Right lobe of liver (tissue), 6 donors: ENCODE measurements at regions not wholly inside any gene's neighbourhood (a gene's known extent, or its start where the extent isn't known, plus 50 kb on each side); places are given as distances from the start of the nearest gene placed in this dataset.
"Not testable (repeated sequence)": the region's sequence is repeated elsewhere in the genome, so short reads cannot be mapped to it uniquely, and the experiment has no call there.

Experiments used
- ATAC-seq, 4 donors: fragments of 200-7000 bp; cut with Tn5 transposase; one replicate each; pipeline ENCODE4 v1.9.1; 2020; ENCODE audit warnings: mild to moderate bottlenecking in 4 of 4, moderate library complexity in 4 of 4
- DNase-seq, 3 donors: peaks; one replicate each; pipeline ENCODE4 v3.0.0-alpha.2; 2020
- H3K27ac ChIP-seq, 3 donors: fragments of 200-600 bp; one replicate each; pipeline ENCODE4 v1.8.0; 2022
- H3K27me3 ChIP-seq, 2 donors: fragments of 200-600 bp; one replicate each; pipeline ENCODE4 v1.8.0; 2022
- H3K36me3 ChIP-seq, 4 donors: fragments of 200-600 bp; sonication (generic) in 1 of 4; one replicate each; pipeline versions ENCODE4 v1.5.1 to v1.8.0; 2017 to 2022; ENCODE audit warnings: control low read depth in 1 of 4
- H3K4me1 ChIP-seq, 4 donors: fragments of 200-600 bp; sonication (generic) in 1 of 4; one replicate each; pipeline versions ENCODE4 v1.5.1 to v1.8.0; 2017 to 2022; ENCODE audit warnings: control low read depth in 1 of 4
- H3K4me3 ChIP-seq, 3 donors: fragments of 200-600 bp; one replicate each; pipeline ENCODE4 v1.8.0; 2022
- H3K9me3 ChIP-seq, 4 donors: fragments of 200-600 bp; sonication (generic) in 1 of 4; one replicate each; pipeline versions ENCODE4 v1.5.1 to v1.8.0; 2017 to 2022; ENCODE audit warnings: control low read depth in 1 of 4
- POLR2A ChIP-seq: fragments of 450-650 bp; IDR thresholded peaks from one replicate; pipeline ENCODE4 v1.6.1; 2017; ENCODE audit warnings: antibody characterized with exemption, mild to moderate bottlenecking
- WGBS: methylation state at CpG from one replicate; pipeline ENCODE4 v1.1.6; 2018; ENCODE audit warnings: low coverage, low lambda C conversion rate; ENCODE audit not compliant: insufficient coverage; ENCODE audit errors: missing lambda C conversion rate; 5-methylcytosine and 5-hydroxymethylcytosine counted together
- intact Hi-C, 2 donors: fragments of 100-400 bp; cut with DNase I; formaldehyde crosslinking; loops; one replicate each; pipeline versions ENCODE4 v1.11.2 to v1.14.1; 2022
- TF ChIP-seq, protein P1 (sequence below), 4 donors: fragments of 200-600 bp in 3 of 4; fragments of 450-650 bp in 1 of 4; IDR thresholded peaks; one replicate each; pipeline versions ENCODE4 v1.5.1 to v1.8.0; 2016 to 2022; ENCODE audit warnings: antibody characterized with exemption in 4 of 4, mild to moderate bottlenecking in 2 of 4
- donor health status: DM: no; HTN: yes; CAD: no.
- donor health status: DM: no; HTN: no; CAD: no.
- donor health status: DM: no; HTN: no; CAD: no.
- donor health status: DM: no; HTN: yes; CAD: no.
- donor health status: DM: no; HTN: yes; CAD: no.

DNA sequence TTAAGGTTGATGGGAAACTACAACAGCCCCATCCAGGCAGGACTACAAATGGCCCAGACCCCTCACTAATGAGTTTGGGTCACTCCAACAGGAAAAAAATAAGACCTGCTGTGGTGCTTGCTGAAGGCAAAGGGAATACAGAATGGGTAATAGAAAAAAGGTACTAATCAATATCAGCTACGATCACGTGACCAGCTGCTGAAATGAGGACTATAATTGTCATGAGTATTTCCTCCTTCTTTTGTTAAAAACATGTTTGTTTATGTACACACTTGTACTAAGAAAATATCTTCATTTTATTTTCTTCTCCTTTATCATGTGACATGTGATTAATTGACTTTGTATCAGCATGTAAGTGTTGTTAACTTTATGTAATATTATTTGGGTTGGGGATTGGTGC lies 199.9 kb downstream of the GJA1 start:
- TF ChIP-seq, protein P1, sequence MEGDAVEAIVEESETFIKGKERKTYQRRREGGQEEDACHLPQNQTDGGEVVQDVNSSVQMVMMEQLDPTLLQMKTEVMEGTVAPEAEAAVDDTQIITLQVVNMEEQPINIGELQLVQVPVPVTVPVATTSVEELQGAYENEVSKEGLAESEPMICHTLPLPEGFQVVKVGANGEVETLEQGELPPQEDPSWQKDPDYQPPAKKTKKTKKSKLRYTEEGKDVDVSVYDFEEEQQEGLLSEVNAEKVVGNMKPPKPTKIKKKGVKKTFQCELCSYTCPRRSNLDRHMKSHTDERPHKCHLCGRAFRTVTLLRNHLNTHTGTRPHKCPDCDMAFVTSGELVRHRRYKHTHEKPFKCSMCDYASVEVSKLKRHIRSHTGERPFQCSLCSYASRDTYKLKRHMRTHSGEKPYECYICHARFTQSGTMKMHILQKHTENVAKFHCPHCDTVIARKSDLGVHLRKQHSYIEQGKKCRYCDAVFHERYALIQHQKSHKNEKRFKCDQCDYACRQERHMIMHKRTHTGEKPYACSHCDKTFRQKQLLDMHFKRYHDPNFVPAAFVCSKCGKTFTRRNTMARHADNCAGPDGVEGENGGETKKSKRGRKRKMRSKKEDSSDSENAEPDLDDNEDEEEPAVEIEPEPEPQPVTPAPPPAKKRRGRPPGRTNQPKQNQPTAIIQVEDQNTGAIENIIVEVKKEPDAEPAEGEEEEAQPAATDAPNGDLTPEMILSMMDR (IDR thresholded peaks at IDR 0.05) = no peak
- no peak for TF ChIP-seq POLR2A
- ATAC-seq = no peak
- no peaks in the 10 kb centered on the region for H3K9me3 ChIP-seq
- H3K27ac ChIP-seq = no peak overlapping the region
- intact Hi-C loops = no loop called here
- no peaks in the 10 kb centered on the region for H3K36me3 ChIP-seq
- H3K4me1 ChIP-seq = no peaks in the 10 kb centered on the region
- DNase-seq = no peak
- H3K27me3 ChIP-seq = no peaks in the 10 kb centered on the region
- 69% methylated on average over 2 of the region's 2 CpGs for WGBS
- H3K4me3 ChIP-seq = no peak overlapping the region

DNA sequence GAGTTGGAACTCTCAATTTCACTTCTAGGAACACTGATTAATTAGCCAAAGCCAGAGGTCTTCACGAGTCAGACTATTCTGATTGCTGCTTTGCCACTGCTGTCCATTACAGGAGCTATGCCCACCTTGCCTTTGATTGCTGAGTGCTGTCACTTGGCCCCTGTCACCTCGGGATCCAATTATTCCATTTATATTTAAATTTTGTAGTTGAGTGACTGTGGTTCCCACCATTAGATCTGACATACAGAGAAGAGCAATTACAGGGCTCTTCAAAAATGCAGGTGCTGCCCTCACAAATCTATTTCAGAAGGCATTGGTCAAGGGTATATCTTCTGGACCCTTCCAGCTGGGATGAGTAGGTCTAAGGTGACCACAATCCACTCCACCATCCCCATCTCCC lies 200.8 kb downstream of the GJA1 start:
- H3K4me1 ChIP-seq, H3K27me3 ChIP-seq, DNase-seq, ATAC-seq, H3K27ac ChIP-seq, H3K36me3 ChIP-seq, H3K4me3 ChIP-seq, H3K9me3 ChIP-seq, intact Hi-C loops: not testable (repeated sequence)
- WGBS = 0% methylated on average over 1 of the region's 2 CpGs

DNA sequence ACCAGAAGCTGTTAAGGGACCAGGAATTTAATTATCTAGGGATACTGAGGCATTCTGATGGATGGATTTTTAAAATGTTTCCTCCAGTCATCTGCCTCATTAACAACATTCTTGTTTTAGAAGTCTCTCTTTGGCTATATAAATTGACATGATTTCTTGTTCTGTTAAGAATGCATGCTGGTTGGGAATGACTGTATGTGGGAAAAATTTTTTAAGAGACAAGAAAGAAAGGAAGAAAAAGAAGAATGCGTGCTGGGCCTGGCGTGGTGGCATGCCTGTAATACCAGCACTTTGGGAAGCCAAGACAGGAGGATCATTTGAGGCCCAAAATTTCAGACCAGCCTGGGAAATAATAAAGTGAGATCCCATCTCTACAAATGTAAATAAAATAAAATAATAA lies 203.6 kb downstream of the GJA1 start:
- ATAC-seq = no peak
- intact Hi-C loops = no loop called here
- Histone ChIP-seq H3K9me3 (no peaks in the 10 kb centered on the region), H3K36me3 (no peaks in the 10 kb centered on the region), H3K4me3 (no peak overlapping the region), H3K27me3 (no peaks in the 10 kb centered on the region), H3K4me1 (no peaks in the 10 kb centered on the region), H3K27ac (no peak overlapping the region)
- TF ChIP-seq, protein P1 (IDR thresholded peaks at IDR 0.05) = no peak
- no peak for TF ChIP-seq POLR2A
- DNase-seq = no peak
- 55% methylated on average over 2 of the region's 2 CpGs for WGBS

DNA sequence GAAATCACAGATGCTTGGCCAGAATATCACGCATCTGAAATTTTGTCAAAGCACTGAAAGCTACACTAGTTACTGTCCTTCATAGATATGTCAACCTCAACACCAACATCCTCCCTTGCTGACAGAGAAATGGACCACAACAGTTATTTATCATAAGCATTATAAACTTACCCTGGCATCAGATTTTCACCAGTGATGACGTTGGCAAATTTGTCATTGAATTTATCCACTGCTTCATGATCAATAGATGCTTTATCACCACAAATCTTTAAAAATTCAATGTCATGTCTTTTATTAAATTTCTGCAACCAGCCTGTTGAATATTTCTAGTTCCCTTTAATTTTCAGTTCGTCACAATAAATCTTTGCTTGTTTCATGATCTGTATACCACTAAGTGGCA lies 205.7 kb downstream of the GJA1 start:
- no peaks in the 10 kb centered on the region for H3K4me1 ChIP-seq
- H3K9me3 ChIP-seq = no peaks in the 10 kb centered on the region
- H3K27ac ChIP-seq = no peak overlapping the region
- ATAC-seq (no peak), DNase-seq (no peak)
- TF ChIP-seq POLR2A = no peak
- TF ChIP-seq, protein P1 (IDR thresholded peaks at IDR 0.05) = no peak
- WGBS = 46% methylated on average over 3 of the region's 3 CpGs
- no peaks in the 10 kb centered on the region for H3K36me3 ChIP-seq
- H3K4me3 ChIP-seq = no peak overlapping the region
- intact Hi-C loops = no loop called here
- H3K27me3 ChIP-seq = no peaks in the 10 kb centered on the region

DNA sequence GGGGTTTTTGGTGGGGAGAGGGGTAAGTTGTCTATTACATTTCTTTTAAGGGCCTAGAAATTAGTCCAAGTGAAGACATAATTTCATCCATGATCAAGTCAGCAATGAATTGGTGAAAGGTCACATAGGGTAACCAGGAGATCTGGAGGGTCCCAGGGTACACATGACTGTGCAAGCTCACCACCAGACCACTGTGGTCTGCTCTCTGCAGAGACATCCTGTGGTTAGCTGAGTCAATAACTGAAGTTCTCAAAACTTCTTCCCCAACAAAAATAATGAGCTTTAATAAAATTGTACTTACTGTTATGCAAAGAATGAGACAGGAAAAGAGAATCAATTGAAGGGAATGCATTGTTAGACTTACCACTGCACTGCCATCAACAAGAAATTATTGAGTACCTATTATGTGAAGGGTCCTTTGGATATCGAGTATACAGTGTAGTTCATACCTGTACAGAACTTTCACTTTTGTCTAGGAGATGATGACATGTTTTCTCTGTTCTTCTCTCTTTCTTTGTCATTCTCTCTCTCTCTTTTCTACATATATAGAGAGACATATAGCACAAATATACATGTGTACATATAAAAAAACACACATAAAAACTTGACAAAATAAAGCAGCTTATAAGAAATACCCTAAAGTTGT lies 209.8 kb downstream of the GJA1 start:
- Histone ChIP-seq H3K36me3 (no peaks in the 10 kb centered on the region), H3K4me3 (no peak overlapping the region), H3K9me3 (no peaks in the 10 kb centered on the region), H3K4me1 (no peaks in the 10 kb centered on the region), H3K27ac (no peak overlapping the region), H3K27me3 (no peaks in the 10 kb centered on the region)
- DNase-seq = no peak
- TF ChIP-seq, protein P1 (IDR thresholded peaks at IDR 0.05) = no peak
- TF ChIP-seq POLR2A = no peak
- ATAC-seq = no peak
- intact Hi-C loops = no loop called here
- WGBS = 30% methylated on average over 1 of the region's 1 CpG
